GM18505 (cell line): ENCODE measurements at regions not wholly inside any gene's neighbourhood (a gene's known extent, or its start where the extent isn't known, plus 50 kb on each side); places are given as distances from the start of the nearest gene placed in this dataset.

Experiments used
- ATAC-seq: cut with Tn5 transposase; IDR thresholded peaks from one replicate; pipeline ENCODE4 v1.9.1; 2021; ENCODE audit not compliant: unreplicated experiment
- POLR2A ChIP-seq: IDR thresholded peaks from 4 replicates; pipeline ENCODE4 v1.6.1; 2011; ENCODE audit warnings: borderline replicate concordance; ENCODE audit not compliant: insufficient read depth, insufficient read length; ENCODE audit errors: extremely low read depth

- no peak for TF ChIP-seq POLR2A
- no peak for ATAC-seq
These were observed 49.9 kb upstream of the MAFB start for GRCh38 chr20:40738976-40739375.

GRCh38 chr20:40739841-40740240 is 50.8 kb upstream of the MAFB start:
- TF ChIP-seq POLR2A, result no peak
- no peak for ATAC-seq

DNA sequence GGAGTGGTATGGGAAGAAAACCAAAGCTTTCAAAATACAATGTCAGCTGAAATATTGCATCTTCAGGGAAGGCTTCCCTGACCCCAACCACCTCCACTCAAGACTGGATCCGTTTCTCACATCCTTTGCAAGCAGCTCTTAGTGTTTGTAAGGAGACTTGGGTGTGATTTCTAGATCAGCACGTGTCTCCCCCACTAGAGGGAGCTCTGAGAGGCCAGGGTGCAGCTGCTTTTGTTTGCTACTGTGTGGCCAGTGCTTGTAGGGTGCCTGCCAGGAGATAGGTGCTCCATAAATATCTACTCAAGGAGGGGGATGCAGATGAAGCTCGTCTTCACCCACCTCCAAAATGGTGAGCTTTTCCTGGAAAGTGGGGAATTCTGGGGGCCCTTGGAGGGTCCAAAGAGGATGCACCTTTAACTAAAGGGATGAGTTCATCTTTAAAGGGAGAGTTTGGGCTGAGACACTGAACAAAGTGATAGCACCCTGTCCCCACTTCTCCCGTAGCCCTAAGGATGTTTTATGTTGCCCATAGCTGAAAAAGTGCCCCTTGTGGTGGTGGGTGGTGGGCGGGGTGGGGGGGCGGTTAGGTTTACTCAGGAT is 52.6 kb upstream of the MAFB start:
- TF ChIP-seq POLR2A, result no peak
- no peak for ATAC-seq

- TF ChIP-seq POLR2A, result no peak
- no peak for ATAC-seq
These were observed 54.2 kb upstream of the MAFB start for GRCh38 chr20:40743141-40743775.

DNA sequence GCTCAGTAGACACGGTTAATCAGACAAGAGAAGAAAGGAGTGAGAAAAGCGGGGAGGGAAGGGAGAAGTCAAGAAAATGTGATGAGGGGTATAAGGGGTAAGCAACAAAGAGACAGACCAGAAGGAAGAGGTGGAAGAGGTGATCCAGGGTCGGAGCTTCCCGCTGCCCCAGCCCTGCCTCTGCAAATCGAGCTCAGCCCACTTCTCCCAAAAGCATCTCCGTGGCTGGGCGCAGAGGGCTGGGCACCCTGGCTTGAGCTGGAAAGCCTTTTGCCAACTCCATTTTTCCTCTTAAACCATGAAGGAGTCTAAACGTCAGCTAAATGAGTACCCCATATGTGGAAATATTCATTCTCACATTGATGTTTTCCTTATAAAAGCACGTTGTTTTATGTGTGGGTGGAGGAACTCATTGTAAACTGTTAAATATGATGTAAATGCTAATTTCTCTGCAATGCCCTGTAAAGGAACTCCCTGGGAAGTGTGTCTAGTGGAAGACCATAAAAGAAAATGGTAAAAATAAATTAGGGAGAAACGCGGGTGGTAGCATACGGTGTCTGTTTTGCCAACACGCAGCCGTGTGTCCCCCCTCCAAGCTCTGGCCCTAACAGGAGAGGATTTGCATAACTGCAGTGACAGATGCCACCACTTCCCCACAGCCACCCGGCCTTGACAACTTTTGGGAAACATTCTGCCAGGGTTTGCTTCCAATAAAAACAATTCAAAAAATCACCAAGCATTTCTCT is 55.2 kb upstream of the MAFB start:
- no peak for ATAC-seq
- no peak for TF ChIP-seq POLR2A

DNA sequence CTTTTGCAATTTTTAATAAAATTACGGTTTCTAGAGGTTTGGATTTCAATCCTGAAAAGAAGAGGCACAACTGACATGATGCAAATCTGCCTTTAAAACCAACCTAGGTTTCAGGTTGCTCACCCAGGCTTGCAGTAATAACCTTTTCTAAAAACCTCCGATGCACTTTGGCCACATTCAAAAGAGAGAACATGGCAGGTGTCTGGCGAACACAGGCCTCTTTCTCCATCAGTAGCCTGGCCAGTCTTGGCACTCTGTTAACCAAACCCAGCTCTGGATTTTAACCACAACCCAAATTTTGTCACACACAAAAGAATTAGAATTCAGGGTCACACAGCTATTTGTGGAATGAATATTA is 55.8 kb upstream of the MAFB start:
- no peak for ATAC-seq
- TF ChIP-seq POLR2A, result no peak

GRCh38 chr20:40746251-40746650 is 57.2 kb upstream of the MAFB start:
- ATAC-seq, result no peak
- TF ChIP-seq POLR2A, result no peak

DNA sequence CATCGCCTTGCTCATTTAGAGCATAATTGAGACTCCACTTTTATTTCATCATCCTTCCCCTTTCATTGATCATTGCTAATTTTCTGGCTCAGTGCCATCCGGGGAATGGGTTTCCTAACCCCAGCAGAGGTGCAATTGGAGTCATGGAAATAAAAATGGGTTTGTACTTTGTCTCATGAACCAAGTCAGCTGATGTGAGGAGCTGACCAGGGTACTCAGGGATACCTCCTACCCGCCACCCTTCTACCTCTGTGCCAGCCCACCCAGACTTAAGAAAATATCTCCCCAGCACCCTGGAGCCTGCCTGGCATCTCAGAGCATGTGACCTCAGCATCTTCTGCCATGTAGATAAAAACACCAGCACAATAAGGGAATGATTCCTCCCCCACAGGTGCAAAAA is 59.1 kb upstream of the MAFB start:
- no peak for TF ChIP-seq POLR2A
- no peak for ATAC-seq

- no peak for TF ChIP-seq POLR2A
- no peak for ATAC-seq
These were observed 61.0 kb upstream of the MAFB start for GRCh38 chr20:40749985-40750506.

- no peak for TF ChIP-seq POLR2A
- ATAC-seq, result no peak
These were observed 61.6 kb upstream of the MAFB start for GRCh38 chr20:40750541-40751035.

- no peak for TF ChIP-seq POLR2A
- ATAC-seq, result no peak
These were observed 64.4 kb upstream of the MAFB start for GRCh38 chr20:40753472-40753871.

DNA sequence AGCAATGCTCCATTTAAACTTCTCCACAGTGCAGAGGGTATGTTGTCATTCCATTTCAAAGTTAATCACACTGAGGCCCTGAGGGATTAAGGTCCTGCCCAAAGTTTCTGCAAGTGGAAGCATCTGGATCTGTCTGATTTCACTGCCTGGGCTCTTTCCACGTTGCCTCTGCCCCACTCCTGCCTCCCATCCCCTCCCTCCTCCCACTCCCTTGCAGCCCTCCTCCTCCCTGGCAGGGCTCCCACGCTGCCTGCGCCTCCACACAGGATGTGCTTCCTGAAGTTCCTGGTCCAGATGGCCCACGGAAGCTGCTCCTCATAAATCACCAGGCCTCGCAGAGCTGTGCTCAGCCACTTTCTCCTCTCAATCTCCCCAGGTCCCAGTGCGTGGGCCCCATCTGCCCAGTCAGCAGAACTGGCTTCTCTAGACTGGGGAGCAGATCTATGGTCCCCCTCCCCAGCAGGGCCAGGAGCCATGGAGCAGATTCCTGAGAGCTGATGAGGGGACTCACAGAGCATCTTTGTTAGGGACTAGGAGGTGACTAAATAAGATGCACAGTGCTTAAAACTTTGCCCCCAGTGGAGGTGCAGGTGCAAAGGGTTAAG is 65.4 kb upstream of the MAFB start:
- ATAC-seq, result no peak

GRCh38 chr20:40757087-40757486 is 68.1 kb upstream of the MAFB start:
- ATAC-seq, result no peak
- TF ChIP-seq POLR2A, result no peak

More for the DNA sequence above, 65.4 kb upstream of the MAFB start:
- no peak for TF ChIP-seq POLR2A
